ENCODE measurements at regions not wholly inside any gene's neighbourhood (a gene's known extent, or its start where the extent isn't known, plus 50 kb on each side); places are given as distances from the start of the nearest gene placed in this dataset.
A peak's percentile ranks its signal among the peaks of the same experiment; 100 is the strongest.

DNA sequence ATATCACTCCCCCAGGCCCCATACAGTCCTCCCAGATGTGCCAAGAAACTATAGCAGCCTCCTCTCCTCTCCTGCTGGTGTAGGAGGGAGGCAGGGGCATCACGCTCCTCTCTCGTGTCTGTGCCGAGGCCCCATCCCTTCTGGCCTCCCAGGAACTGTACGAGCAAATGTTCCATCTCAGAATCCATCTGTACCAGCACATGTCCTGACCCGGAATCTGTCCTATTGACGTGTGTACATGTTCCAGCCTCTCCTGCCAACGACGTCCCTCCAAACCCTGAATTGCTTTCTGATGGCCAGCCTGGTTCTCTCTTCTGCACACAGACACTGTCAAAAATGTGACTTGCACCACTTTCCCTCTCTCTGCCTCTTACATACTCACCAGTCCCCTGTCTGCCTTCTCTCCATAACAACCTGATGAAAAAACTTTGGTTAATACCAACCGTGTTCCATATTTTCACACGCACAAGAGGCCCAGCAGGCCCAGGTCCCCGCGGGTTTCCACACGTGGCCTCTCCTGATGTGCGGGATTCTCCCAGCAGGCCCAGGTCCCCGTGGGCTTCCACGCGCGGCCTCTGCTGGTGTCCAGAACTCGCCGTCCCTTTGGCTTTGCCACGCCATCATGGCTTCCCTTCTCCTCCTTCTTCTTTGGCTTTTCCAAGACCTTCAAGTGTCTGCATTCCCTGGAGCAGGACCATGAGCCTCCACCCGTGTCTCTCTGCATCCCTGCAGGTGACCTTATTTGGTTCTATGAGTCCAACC lies 125.2 kb upstream of the THBS2 start:
- peaks cover 0 to 6% (median 0%) of the 10 kb centered on the region in 4 donors for H3K9me3 ChIP-seq
- H3K36me3 ChIP-seq, result no peaks in the 10 kb centered on the region
- 94% methylated on average over 22 of the region's 22 CpGs for WGBS
- H3K4me1 ChIP-seq, result no peaks in the 10 kb centered on the region
- intact Hi-C loops (cut with DNase I), result no loop called here
- no peaks in the 10 kb centered on the region for H3K27me3 ChIP-seq
- H3K4me3 ChIP-seq, result no peak overlapping the region
- peak; percentile 70 for DNase-seq (ENCODE audit: extremely low spot score)
- no peak overlapping the region for H3K27ac ChIP-seq (replicated peaks in 1 of 4)
- no peak for TF ChIP-seq CTCF (IDR thresholded peaks at IDR 0.05)
- no peak for TF ChIP-seq EP300 (IDR thresholded peaks at IDR 0.05)
- no peak for TF ChIP-seq POLR2AphosphoS5 (IDR thresholded peaks at IDR 0.05)
- no peak for TF ChIP-seq POLR2A (IDR thresholded peaks at IDR 0.05; ENCODE audit: low read depth)

GRCh38 chr6:169376458-169376857 lies 122.8 kb upstream of the THBS2 start:
- TF ChIP-seq CTCF (IDR thresholded peaks at IDR 0.05) (no peak), POLR2A (IDR thresholded peaks at IDR 0.05; ENCODE audit: low read depth) (no peak), EP300 (IDR thresholded peaks at IDR 0.05) (no peak), POLR2AphosphoS5 (IDR thresholded peaks at IDR 0.05) (no peak)
- WGBS, result 97% methylated on average over 8 of the region's 10 CpGs
- H3K4me3 ChIP-seq, result no peak overlapping the region
- DNase-seq (ENCODE audit: extremely low spot score), result peak; percentile 19
- intact Hi-C loops (cut with DNase I), result no loop called here
- no peaks in the 10 kb centered on the region for H3K27me3 ChIP-seq
- H3K4me1 ChIP-seq, result no peaks in the 10 kb centered on the region
- H3K36me3 ChIP-seq, result no peaks in the 10 kb centered on the region
- peaks cover 0 to 6% (median 0%) of the 10 kb centered on the region in 4 donors for H3K9me3 ChIP-seq
- no peak overlapping the region for H3K27ac ChIP-seq (replicated peaks in 1 of 4)

- Histone ChIP-seq H3K27me3 (no peaks in the 10 kb centered on the region), H3K9me3 (peaks cover 0 to 6% (median 0%) of the 10 kb centered on the region in 4 donors), H3K36me3 (no peaks in the 10 kb centered on the region), H3K4me1 (peaks cover 0 to 5% (median 0%) of the 10 kb centered on the region in 4 donors), H3K27ac (replicated peaks in 1 of 4) (no peak overlapping the region), H3K4me3 (no peak overlapping the region)
- WGBS, result 92% methylated on average over 4 of the region's 5 CpGs
- intact Hi-C loops (cut with DNase I), result no loop called here
- no peak for TF ChIP-seq POLR2AphosphoS5 (IDR thresholded peaks at IDR 0.05)
- no peak for TF ChIP-seq EP300 (IDR thresholded peaks at IDR 0.05)
- TF ChIP-seq POLR2A (IDR thresholded peaks at IDR 0.05; ENCODE audit: low read depth), result no peak
- TF ChIP-seq CTCF (IDR thresholded peaks at IDR 0.05), result no peak
- no peak for DNase-seq (ENCODE audit: extremely low spot score)
Measured at GRCh38 chr6:169372589-169372988, 118.9 kb upstream of the THBS2 start.

- no peak overlapping the region for H3K4me3 ChIP-seq
- H3K4me1 ChIP-seq, result peaks cover 0 to 5% (median 0%) of the 10 kb centered on the region in 4 donors
- peaks cover 0 to 6% (median 0%) of the 10 kb centered on the region in 4 donors for H3K9me3 ChIP-seq
- intact Hi-C loops (cut with DNase I), result no loop called here
- no peak for TF ChIP-seq CTCF (IDR thresholded peaks at IDR 0.05)
- no peak for TF ChIP-seq POLR2AphosphoS5 (IDR thresholded peaks at IDR 0.05)
- no peak for TF ChIP-seq POLR2A (IDR thresholded peaks at IDR 0.05; ENCODE audit: low read depth)
- no peak for TF ChIP-seq EP300 (IDR thresholded peaks at IDR 0.05)
- H3K27ac ChIP-seq (replicated peaks in 1 of 4), result no peak overlapping the region
- WGBS, result 84% methylated on average over 9 of the region's 12 CpGs
- H3K36me3 ChIP-seq, result no peaks in the 10 kb centered on the region
- no peaks in the 10 kb centered on the region for H3K27me3 ChIP-seq
- no peak for DNase-seq (ENCODE audit: extremely low spot score)
Measured at GRCh38 chr6:169371344-169372127, 117.9 kb upstream of the THBS2 start.

All from esophagus muscularis mucosa (tissue), 4 donors.